NCI-H2196 treated with DMSO at 0.1 percent for 48 hours (cell line): ENCODE measurements at regions not wholly inside any gene's neighbourhood (a gene's known extent, or its start where the extent isn't known, plus 50 kb on each side); places are given as distances from the start of the nearest gene placed in this dataset.
"Not testable (repeated sequence)": the region's sequence is repeated elsewhere in the genome, so short reads cannot be mapped to it uniquely, and the experiment has no call there.

Experiments used
- DNase-seq: peaks from one replicate; lab custom pipeline; 2025; ENCODE audit not compliant: unreplicated experiment; lab: John Stamatoyannopoulos, UW

DNA sequence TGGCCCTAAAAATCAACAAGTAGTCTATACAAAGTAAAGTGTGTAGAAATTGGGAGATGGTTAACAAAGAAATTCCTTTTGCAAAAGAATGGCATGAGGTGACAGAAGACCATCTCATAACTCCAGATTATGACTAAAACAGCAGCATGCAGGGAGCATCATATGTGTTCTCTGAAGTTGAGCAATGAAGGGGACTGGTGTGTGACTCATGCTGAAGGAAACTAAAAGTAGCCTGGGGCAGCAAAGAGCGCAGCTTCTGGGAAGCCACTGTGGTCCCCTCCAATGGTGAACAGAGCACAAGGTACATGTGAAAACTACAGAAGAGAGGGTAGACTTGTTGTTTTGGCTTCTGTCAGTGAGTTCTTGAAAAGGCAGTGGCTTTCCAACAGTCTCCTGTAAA is 133.4 kb downstream of the MACC1 start:
- no peak for DNase-seq

DNA sequence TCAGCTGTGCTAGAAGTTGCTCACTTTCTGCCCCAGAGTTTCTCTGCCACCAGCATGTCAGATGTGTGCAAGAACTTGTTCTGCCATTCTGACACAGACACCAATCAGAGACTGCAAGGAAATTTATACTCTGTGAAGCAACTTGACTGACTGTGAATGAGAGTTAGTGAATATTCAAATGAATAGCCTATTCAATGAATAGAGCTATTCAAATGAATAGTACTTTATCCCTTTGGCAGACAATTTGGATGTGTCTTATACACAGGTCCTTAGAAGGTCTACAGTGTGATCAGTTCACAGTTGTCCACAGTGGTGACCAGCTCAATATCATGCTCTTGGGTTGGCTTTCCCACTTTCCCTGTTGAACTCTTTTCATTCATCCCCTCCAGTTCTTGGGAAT is 138.1 kb downstream of the MACC1 start:
- no peak for DNase-seq

DNA sequence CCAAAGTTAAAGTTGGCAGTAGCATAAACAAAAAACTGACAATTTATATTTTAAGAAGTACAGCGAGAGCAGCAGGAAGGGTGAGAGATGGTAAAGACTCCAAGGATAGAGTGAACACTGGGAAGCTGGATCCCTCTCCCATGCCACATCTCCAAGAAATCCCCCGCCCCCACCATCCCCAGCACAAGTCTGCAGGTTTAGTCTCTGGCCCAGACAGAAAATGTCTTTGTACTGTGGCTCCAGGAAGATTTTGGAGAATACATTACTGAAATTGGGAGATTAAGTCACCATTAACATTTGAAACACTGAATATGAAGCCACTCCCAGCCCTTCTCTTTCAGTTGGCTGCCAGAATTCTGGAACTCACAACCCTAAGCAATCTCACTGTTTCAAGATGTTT is 140.3 kb downstream of the MACC1 start:
- no peak for DNase-seq

DNA sequence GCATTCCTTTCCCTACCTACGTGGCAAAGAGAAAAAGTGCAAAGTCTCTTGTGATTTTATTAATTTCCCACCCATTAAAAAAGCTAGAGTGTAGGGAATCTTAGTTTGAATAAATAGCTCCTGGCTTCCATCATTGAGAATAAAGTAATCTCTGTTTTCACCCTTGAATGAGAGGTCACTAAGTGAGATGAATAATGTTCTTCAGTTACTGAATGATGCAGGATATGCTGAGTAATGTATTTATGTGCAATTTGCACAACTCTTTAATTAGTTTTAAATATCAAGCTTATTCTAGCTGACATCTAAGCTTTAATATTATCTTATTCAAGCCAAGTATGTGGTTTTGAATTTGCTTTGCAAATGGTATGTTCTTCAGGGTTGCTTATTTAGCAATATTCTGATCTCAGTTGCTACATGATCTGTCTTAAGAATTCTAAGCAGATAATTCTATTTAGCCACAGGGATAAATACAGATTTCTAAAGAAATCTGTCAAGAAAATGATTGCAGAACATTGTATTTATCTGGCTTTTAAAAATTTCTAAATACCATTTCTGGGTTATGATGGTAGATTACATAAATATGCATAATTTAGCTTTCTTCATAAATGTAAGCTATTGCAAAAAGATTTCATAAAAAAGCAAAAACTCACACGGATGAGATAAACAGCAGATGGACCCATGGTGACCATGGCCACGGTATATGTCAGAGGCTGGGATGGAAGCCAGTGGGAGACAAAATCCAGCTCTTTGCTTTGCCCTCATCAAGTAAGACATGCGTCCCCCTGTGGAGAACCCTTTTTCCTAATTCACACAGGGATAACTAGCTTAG is 141.0 kb downstream of the MACC1 start:
- DNase-seq, result no peak

DNA sequence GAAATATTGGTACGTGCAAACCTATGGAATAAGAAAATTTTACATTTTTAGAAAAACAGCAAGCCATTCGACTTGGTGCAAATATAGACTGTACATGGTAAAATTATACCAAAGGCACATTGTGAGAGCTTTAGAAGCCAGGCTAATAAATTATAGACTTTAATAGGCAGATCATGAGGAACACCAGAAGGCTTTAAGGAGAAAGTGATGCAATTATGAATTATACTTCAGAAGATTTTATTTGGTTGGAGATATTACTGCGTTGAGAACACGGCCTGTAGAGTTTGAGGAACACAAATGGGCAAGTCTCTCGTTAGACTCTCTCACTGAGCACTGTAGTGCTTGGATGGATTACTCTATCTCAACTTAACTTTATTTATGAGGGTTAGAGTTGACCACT is 141.7 kb downstream of the MACC1 start:
- no peak for DNase-seq

DNA sequence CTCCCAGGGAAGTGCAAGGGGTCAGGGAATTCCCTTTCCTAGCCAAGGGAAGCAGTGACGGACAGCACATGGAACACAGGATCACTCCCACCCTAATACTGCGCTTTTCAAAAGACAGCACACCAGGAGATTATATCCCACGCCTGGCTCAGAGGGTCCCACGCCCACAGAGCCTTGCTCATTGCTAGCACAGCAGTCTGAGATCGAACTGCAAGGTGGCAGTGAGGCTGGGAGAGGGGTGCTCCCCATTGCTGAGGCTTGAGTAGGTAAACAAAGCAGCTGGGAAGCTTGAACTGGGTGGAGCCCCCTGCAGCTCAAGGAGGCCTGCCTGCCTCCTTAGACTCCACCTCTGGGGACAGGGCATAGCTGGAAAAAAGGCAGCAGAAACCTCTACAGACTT is 149.2 kb downstream of the MACC1 start:
- not testable (repeated sequence) for DNase-seq

DNA sequence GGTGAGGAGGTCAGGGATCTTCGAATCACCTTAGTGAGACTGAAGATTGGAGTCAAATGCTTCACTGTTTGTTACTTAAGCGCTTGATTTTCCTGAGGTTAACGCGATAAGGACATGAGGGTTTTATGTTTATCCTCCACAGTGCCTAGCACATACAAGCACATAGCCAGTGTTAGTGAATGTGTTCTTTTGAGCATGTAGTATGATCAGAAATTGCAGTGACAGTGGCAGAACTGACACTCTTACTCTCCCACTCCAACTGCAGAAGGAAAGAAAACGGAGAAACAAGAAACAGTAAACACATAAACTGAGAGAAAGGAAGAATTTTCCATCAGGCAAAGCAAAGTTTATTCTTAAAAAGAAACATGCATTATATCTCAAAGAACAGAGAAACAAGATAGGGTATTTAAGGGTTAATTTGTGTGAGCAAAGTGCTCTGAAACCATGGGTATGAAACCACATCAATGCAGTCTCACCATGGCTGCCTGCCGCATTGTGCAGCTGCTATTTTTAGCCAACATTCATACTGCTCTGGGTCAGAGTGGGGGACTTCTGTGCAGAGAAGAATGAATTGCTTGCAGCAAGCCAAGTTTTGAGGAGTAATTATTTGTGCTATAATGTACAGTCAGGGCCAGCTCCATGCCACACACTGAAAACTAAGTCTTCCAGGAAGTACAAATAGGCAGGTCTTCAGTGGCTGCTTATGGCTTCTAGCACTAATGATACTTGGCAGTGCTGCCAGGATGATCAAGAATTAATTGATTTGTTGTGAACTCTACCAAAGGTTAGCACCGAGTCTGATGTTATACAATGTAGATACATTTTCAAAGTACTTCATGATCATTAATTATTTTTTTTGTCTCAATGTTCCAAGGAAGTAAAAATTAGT is 152.0 kb downstream of the MACC1 start:
- DNase-seq, result peak; percentile 44

DNA sequence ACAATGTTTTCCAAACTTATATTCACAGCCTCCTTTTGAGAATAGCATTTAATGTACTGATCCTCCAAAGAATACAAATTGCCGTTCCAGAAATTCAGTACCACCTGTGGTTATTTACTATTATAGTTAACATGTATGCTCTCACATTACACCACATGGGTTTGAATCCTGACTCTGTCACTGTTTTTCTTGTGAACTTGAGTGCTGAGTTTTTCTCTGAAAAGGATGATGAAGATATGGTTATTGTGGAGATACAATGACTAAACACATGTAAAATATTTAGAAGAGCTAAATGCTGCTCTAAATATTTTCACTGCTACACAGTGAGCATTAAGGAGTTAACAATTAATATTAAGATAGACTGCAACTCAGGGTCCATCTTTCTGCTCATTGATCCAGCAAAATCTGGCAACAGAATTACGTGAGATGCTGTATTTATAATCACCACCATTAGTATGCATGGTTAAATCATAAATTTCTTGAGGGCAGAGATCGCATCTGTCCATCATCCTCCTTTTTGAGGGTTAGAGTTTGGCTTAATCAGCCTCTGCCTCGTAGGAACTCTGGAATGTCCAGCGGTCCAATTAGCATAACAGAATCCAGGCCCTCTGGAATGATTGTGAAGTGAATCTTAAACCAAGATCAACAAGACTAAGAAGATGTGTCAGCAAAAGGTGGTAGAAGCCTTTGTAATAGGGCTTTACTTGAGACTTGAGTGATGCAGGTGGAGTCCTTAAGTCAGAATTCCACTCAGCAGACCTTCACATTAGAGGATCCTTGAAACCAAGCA is 152.8 kb downstream of the MACC1 start:
- DNase-seq, result no peak

DNA sequence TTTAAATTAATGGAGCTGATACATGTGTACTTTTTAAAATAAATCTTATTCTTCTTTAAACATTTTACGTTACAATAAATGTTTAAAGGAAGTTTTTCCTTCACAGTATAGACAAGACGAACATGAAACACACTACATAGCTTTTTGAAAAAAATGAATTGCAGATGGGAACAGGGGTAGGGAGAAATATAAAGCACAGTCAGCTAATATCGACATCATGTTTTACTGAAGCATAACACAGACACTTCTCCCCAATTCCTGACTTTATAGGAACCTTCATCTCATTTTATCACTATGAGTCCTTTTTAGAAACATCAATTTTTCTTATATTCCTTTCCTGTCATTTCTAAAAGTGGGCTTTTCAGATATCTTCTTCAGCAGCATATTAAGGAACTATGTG is 153.5 kb downstream of the MACC1 start:
- DNase-seq, result no peak

DNA sequence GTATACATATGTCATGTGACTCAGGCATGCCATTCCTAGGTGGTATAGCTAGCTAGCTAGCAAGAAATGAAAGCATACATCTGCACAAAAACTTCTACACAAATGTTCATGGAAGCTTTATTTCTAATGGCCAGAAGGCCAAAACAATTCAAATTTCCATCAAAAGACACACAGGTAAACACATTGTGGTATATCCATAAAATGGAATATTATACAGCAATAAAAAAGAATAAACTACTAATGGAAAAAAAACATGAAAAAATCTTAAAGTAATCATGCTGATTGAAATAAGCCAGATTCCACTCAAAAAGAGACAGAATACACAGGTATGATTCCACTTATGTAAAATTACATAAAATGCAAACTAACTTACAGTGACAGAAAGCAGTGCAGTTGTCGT is 154.3 kb downstream of the MACC1 start:
- DNase-seq, result no peak

DNA sequence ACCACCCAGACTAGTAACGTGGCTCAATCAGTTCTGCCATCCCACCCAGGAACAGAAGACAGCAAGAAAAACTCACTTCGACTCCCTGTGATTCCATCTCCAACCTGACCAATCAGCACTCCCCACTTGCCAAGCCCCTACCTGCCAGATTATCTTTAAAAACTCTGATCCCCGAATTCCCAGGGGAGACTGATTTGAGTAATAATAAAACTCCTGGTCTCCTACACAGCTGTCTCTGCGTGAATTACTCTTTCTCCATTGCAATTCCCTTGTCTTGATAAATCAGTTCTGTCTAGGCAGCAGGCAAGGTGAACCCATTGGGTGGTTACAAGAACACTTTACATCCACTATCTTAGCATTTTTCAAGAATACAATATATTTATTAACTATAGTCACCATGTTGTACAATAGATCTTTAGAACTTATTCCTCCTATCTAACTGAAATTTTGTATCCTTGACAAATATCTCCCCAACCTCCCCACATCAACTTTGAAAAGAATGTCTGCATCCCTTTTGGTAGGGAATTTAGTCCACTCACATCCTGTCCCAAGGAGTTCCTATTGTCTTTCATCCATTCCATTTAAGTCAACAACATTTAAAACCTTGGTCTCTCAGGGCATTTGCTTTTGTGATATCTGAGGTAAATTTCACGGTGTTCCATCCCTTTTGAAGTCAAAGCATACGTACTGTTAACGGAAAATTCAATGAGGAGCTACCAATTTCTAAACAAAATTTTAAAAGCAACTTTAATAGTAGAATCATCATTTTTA is 163.7 kb downstream of the MACC1 start:
- no peak for DNase-seq

DNA sequence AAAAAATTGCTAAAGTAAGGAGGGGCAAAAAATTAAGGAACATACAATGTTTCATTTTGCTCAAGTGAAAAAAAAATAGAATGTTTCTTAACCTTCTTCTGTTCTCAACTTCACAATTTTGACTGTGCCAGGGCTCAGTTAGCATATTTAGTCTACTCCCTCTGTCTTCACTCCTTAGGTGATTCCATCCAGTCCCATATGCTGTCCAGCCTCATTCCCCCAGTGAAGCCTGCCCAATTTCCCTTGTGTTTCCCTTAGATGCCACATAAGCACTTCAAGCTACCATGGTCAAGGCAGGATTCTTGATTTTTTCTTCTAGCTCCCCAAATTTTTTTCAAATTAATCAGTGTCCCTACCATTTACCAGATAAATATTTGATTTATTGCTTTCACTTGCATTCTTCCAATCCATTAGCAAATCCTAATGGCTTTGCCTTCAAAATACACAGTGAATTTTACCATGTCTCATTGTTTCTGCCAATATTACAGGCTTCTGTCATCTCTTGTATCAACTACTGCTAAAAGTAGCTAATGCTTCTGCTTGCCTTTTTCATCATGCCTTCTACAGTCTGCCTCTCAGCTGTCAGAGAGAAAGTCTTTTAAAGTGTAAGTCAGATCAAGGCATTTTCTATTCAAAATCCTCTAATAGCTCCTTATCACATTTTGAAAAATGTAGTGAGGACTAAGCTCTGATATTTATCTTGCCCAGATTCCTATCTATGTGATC is 166.8 kb downstream of the MACC1 start:
- no peak for DNase-seq

DNA sequence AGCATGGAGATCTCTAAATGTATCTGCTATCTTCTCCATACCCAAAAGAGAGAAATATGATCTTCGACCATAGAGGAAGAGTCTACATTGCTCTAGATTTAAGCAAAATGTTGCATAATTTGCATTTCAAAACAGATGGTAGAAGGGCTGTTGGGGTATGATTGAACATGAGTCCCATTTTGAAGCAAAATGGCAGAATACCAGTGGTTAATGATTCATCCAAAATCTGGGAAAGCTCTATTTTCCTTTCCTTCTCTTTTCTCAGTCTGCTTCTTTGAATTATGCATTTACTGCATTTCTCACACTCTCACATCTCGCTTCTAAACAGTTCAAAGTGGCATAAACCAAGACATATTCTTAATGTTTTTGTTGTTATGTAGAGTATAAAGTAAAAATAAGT is 178.5 kb downstream of the MACC1 start:
- DNase-seq, result no peak

DNA sequence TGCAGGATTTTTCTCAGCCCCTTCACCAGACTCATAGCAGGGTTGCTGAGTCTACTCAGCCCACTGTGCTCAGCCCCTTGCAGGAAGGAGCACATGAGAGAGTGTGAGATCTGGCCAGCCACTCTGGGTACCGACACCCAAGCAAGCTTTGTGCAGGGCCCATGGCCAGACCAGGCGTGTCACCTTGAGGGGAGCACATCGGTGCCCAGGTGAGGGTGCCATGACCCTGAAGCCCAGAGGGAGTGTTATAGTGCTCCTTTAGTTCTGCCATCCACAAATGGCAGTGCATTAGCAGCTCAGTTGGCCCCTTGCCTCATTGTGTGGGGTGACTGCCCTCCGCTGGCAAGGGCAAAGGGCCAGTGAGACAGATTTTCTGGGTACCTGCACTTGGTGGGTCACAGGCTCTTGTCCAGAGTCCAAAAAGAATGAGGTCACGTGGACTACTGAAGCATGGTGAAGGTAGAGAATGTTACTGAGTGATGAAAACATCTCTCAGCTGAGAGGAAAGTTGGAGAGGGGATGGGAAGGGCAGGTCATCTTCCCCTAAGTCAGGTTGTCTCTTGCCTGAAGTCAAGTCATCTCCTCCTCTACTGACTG is 181.8 kb downstream of the MACC1 start:
- no peak for DNase-seq

DNA sequence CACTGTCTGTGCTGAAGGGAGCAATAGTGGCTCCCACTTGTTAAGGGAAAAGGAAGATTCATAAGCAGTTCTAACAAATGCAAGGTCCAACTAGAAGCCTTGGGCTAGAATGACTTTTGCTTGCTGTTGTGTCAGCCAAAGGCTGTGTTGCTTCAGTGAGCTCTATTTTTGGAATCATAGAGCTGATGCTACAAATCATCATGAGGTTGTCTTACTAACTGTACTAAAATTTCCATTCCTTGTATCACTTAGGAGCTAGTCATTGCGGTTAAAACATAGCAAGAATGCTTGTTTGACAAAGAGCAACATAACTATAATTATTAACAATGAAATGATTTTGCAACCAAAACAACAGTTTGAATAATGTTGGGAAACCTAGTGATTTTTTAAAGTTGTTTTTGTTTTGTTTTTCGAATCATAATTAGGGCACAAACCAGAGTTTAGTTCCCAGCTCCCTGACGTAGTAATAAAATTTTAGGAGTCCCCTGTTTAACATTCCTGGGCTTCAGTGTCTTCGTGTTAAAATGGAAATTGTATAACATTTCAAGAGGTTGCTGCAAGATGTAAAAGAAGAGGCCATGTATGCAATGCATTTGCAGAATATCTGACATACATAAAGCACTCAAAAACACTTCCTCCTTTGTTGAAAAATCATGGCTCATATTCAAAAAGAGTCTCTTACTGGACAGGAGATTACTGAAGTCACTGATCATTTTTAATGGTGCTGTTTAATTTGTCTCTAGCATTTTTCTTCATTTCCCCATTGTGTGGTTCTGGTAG is 183.4 kb downstream of the MACC1 start:
- DNase-seq, result no peak

DNA sequence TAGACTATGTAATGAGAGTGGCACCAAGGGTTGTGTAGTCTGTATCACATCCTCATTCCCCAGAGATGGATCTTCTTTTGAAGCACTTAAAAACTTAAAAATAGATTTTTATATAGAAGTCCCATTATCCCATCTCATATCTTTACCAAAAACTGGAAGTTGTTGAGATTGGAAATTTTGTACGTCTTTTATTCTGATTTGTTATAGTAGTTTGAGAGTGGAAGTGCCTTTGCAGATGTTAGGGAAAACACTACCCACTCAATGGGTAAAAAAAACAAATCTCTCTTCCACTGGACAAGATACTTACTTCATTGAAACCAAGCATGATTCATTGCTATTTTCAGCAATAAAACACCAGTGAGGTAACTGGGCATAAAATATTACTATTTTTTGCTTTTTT is 184.4 kb downstream of the MACC1 start:
- DNase-seq, result no peak

DNA sequence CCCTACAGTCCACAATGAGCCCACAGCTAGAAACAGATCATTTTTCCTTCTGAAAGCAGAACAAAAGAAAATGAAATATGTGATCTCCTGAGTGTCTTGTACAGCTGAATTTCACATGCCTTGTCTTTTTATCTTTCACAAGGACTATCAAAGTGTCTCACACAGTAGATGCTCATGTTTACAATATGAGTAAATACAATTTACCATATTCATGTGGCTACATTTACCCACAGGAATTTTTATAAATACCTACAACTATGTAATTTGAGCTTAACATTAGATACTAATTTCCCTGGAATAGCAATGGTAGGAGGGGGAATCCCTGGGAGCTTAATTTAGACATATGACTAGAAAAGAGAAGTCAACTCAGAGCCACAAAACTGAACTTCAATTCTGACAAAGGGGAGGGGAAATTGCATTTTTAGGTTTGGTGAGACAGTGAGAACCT is 186.2 kb downstream of the MACC1 start:
- no peak for DNase-seq

DNA sequence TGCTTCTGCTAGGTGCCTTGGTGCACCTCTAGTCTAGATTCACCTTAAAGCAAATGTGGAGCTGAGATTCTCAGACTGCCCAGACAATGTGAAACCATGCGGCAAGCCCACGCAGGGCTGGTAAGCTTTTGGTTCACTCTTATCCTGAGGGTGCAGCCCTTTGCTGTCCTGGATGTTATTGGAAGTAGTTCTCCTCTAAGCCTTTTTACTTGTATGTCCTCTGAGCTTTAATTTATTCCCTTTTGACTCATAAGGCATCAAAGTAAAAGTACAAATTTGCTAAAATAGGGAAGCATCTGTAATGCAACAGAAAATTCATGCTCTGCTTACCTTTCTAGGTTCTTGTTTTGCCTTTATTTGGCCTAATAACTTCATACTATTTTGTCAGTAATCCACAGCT is 186.8 kb downstream of the MACC1 start:
- DNase-seq, result no peak

DNA sequence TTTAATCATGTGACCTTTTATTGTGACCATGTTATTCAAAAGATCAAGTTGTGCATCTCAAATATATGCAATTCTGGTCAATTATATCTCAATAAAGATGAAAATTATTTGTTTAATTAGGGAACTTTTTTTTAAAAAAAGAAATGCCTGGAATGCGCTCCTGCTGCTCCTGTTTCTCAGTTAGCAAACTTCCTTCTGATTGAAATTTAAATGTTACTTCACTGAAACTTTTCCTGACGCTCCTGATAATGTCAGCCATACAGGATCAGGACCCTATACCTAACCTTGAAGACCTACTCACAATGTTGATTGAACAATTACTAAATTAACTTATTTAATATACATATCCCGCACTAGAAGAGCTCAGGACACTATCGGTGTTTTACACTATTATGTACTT is 190.4 kb downstream of the MACC1 start:
- no peak for DNase-seq
